CD4-positive, alpha-beta T cell (primary cell): ENCODE measurements at regions not wholly inside any gene's neighbourhood (a gene's known extent, or its start where the extent isn't known, plus 50 kb on each side); places are given as distances from the start of the nearest gene placed in this dataset.
"Not testable (repeated sequence)": the region's sequence is repeated elsewhere in the genome, so short reads cannot be mapped to it uniquely, and the experiment has no call there.

Source experiments
- ATAC-seq: fragments of 200-7000 bp; cut with Tn5 transposase; one replicate; pipeline ENCODE4 v1.10.0; 2022; ENCODE audit warnings: mild to moderate bottlenecking; ENCODE audit not compliant: poor library complexity
- CTCF ChIA-PET: fragments of 350-600 bp; sonication (Branson Sonifier 250); formaldehyde crosslinking; loops from one replicate; lab custom pipeline; 2021; ENCODE audit warnings: antibody characterized with exemption, inconsistent platforms; lab: Charles Lee
- POLR2A ChIA-PET: fragments of 350-600 bp; sonication (Branson Sonifier 250); formaldehyde crosslinking; loops from one replicate; lab custom pipeline; 2021; ENCODE audit warnings: antibody characterized with exemption, inconsistent platforms; lab: Charles Lee
- DNase-seq, 14 experiments: peaks; one replicate each; pipeline ENCODE4 v3.0.0-alpha.2; 2013 to 2020; ENCODE audit warnings: mixed read lengths in 2 of 14
- H3K27ac ChIP-seq, 2 donors: one replicate each; pipeline versions ENCODE4 v1.5.1 to v1.7.0; 2013; ENCODE audit warnings: low read length in 2 of 2, low read depth in 1 of 2, mild to moderate bottlenecking in 1 of 2
- H3K27me3 ChIP-seq, 2 experiments: 1 replicate in 1 of 2; 2 replicates in 1 of 2; pipeline versions ENCODE4 v1.6.1 to v1.7.0; 2013; ENCODE audit warnings: low read length in 2 of 2, control low read depth in 1 of 2, mild to moderate bottlenecking in 1 of 2, moderate library complexity in 1 of 2; ENCODE audit not compliant: insufficient read depth in 2 of 2, control insufficient read depth in 1 of 2
- H3K36me3 ChIP-seq: one replicate; pipeline ENCODE4 v1.6.1; 2013; ENCODE audit warnings: low read length, control low read depth; ENCODE audit not compliant: insufficient read depth
- H3K4me1 ChIP-seq: one replicate; pipeline ENCODE4 v1.6.1; 2013; ENCODE audit warnings: low read length, control low read depth; ENCODE audit not compliant: insufficient read depth
- H3K4me3 ChIP-seq: one replicate; pipeline ENCODE4 v1.5.1; 2013; ENCODE audit warnings: mild to moderate bottlenecking, low read length, moderate library complexity
- H3K9me3 ChIP-seq, 2 experiments: 1 replicate in 1 of 2; 2 replicates in 1 of 2; pipeline versions ENCODE4 v1.6.1 to v1.7.0; 2013; ENCODE audit warnings: low read length in 2 of 2, mild to moderate bottlenecking in 2 of 2, control low read depth in 1 of 2, moderate library complexity in 1 of 2; ENCODE audit not compliant: control insufficient read depth in 1 of 2, insufficient read depth in 1 of 2
- H3K27ac Mint-ChIP-seq: one replicate; pipeline ENCODE4 v1.8.0; 2020; ENCODE audit warnings: mixed read lengths
- H3K27me3 Mint-ChIP-seq: one replicate; pipeline ENCODE4 v1.8.0; 2021; ENCODE audit warnings: mixed read lengths
- H3K36me3 Mint-ChIP-seq: one replicate; pipeline ENCODE4 v1.8.0; 2021; ENCODE audit warnings: low read depth, mixed read lengths
- H3K4me1 Mint-ChIP-seq: one replicate; pipeline ENCODE4 v1.8.0; 2021; ENCODE audit warnings: low read depth, mixed read lengths
- H3K4me3 Mint-ChIP-seq: one replicate; pipeline ENCODE4 v1.8.0; 2020; ENCODE audit warnings: mild to moderate bottlenecking, mixed read lengths
- H3K9me3 Mint-ChIP-seq: one replicate; pipeline ENCODE4 v1.8.0; 2020; ENCODE audit warnings: mixed read lengths
- CTCF ChIP-seq: fragments of 200-600 bp; IDR thresholded peaks from one replicate; pipeline ENCODE4 v1.8.0; 2022; ENCODE audit warnings: antibody characterized with exemption, mild to moderate bottlenecking
- intact Hi-C, 2 experiments: fragments of 100-400 bp; cut with DNase I in 1 of 2; cut with micrococcal nuclease in 1 of 2; formaldehyde crosslinking; loops; one replicate each; pipeline versions ENCODE4 v1.15.1 to v1.9.0; 2023 to 2025; cut with DNase I, micrococcal nuclease

GRCh38 chr2:139424101-139424500 lies 643.9 kb upstream of the NXPH2 start:
- DNase-seq (no peak), ATAC-seq (no peak)
- Histone ChIP-seq H3K27me3 (no peaks in the 10 kb centered on the region), H3K4me3 (no peak overlapping the region), H3K9me3 (no peaks in the 10 kb centered on the region), H3K27ac (no peak overlapping the region), H3K36me3 (no peaks in the 10 kb centered on the region), H3K4me1 (no peaks in the 10 kb centered on the region)
- intact Hi-C loops: no loop called here
- Mint-ChIP-seq H3K36me3 (no peaks in the 10 kb centered on the region), H3K27ac (no peak overlapping the region), H3K9me3 (peaks cover 16% of the 10 kb centered on the region), H3K4me3 (no peak overlapping the region), H3K4me1 (no peaks in the 10 kb centered on the region), H3K27me3 (no peaks in the 10 kb centered on the region)
- ChIA-PET POLR2A (no interaction called here), CTCF (no interaction called here)
- no peak for TF ChIP-seq CTCF

GRCh38 chr2:139411236-139411635 lies 631.0 kb upstream of the NXPH2 start:
- intact Hi-C loops: no loop called here
- no peak overlapping the region for H3K27ac ChIP-seq
- Mint-ChIP-seq H3K27ac (no peak overlapping the region), H3K36me3 (no peaks in the 10 kb centered on the region), H3K4me3 (no peak overlapping the region), H3K27me3 (no peaks in the 10 kb centered on the region), H3K9me3 (peaks cover 9% of the 10 kb centered on the region), H3K4me1 (no peaks in the 10 kb centered on the region)
- H3K4me3 ChIP-seq: no peak overlapping the region
- H3K27me3 ChIP-seq: no peaks in the 10 kb centered on the region
- ChIA-PET CTCF (no interaction called here), POLR2A (no interaction called here)
- no peak for TF ChIP-seq CTCF
- ATAC-seq (no peak), DNase-seq (no peak)
- H3K9me3 ChIP-seq: peaks cover 0 to 23% of the 10 kb centered on the region in 2 experiments
- H3K36me3 ChIP-seq: no peaks in the 10 kb centered on the region
- no peaks in the 10 kb centered on the region for H3K4me1 ChIP-seq

DNA sequence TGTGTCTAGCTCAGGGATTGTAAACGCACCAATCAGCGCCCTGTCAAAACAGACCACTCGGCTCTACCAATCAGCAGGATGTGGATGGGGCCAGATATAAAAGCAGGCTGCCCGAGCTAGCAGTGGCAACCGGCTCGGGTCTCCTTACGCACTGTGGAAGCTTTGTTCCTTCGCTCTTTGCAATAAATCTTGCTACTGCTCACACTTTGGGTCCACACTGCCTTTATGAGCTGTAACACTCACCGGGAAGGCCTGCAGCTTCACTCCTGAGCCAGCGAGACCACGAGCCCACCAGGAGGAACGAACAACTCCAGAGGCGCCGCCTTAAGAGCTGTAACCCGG lies 630.6 kb upstream of the NXPH2 start:
- intact Hi-C loops, H3K4me1 ChIP-seq, H3K27me3 ChIP-seq, ATAC-seq, H3K4me3 ChIP-seq, H3K4me1 Mint-ChIP-seq, H3K36me3 Mint-ChIP-seq, CTCF ChIA-PET, H3K27ac ChIP-seq, POLR2A ChIA-PET, DNase-seq, H3K4me3 Mint-ChIP-seq, H3K36me3 ChIP-seq, H3K27me3 Mint-ChIP-seq, H3K27ac Mint-ChIP-seq: not testable (repeated sequence)
- peaks cover 0 to 23% of the 10 kb centered on the region in 2 experiments for H3K9me3 ChIP-seq
- H3K9me3 Mint-ChIP-seq: peaks cover 11% of the 10 kb centered on the region

DNA sequence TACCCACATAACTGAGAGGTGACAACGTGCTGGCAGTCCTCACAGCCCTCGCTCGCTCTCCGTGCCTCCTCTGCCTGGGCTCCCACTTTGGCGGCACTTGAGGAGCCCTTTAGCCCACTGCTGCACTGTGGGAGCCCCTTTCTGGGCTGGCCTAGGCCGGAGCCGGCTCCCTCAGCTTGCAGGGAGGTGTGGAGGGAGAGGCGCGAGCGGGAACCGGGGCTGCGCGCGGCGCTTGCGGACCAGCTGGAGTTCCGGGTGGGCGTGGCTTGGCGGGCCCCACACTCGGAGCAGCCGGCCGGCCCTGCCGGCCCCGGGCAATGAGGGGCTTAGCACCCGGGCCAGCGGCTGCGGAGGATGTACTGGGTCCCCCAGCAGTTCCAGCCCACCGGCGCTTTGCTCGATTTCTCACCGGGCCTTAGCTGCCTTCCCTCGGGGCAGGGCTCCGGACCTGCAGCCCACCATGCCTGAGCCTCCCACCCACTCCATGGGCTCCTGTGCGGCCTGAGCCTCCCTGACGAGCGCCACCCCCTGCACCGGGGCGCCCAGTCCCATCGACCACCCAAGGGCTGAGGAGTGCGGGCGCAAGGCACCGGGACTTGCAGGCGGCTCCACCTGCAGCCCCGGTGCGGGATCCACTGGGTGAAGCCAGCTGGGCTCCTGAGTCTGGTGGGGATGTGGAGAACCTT lies 630.1 kb upstream of the NXPH2 start:
- H3K4me3 ChIP-seq, H3K27me3 ChIP-seq, CTCF ChIA-PET, H3K4me3 Mint-ChIP-seq, DNase-seq, H3K27ac ChIP-seq, H3K36me3 ChIP-seq, H3K4me1 Mint-ChIP-seq, POLR2A ChIA-PET, H3K36me3 Mint-ChIP-seq, intact Hi-C loops, H3K27ac Mint-ChIP-seq, H3K4me1 ChIP-seq, H3K27me3 Mint-ChIP-seq, ATAC-seq: not testable (repeated sequence)
- peaks cover 12% of the 10 kb centered on the region for H3K9me3 Mint-ChIP-seq
- peaks cover 0 to 23% of the 10 kb centered on the region in 2 experiments for H3K9me3 ChIP-seq
